NCI-H748 (cell line): ENCODE measurements at regions not wholly inside any gene's neighbourhood (a gene's known extent, or its start where the extent isn't known, plus 50 kb on each side); places are given as distances from the start of the nearest gene placed in this dataset.
"Not testable (repeated sequence)": the region's sequence is repeated elsewhere in the genome, so short reads cannot be mapped to it uniquely, and the experiment has no call there.

ENCODE experiments used
- DNase-seq: peaks from one replicate; lab custom pipeline; 2025; ENCODE audit not compliant: unreplicated experiment; lab: John Stamatoyannopoulos, UW

DNA sequence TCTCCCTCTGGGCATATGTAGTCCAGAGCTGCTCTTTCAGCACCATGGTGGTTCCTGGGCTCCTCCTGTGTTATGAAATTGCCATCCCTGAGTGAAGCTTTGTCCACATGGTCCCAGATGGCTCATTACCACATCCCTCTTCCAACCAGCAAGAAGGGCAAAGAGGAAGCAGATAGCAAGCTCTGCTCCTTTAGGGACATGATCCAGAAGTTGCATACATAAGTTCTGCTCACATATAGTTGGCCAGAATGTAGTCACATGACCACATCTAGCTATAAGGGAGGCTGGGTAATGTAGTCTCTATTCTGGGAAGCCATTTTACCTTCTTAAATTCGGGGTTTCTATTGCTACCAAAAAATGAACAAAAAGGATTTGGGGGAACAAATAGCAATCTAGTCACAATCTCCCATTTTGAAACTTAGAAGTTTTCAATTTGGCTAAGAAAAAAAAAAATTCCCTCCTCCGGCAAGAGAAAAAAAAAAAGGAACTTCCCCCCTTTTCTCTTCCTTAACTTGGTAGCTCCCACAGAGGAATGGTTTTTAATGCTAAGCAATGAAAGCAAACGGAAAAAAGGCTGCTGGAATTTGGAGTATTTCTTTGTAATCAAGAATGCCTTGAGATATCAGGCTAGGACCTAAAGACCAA, 88.2 kb upstream of the USP9X start:
- no peak for DNase-seq

DNA sequence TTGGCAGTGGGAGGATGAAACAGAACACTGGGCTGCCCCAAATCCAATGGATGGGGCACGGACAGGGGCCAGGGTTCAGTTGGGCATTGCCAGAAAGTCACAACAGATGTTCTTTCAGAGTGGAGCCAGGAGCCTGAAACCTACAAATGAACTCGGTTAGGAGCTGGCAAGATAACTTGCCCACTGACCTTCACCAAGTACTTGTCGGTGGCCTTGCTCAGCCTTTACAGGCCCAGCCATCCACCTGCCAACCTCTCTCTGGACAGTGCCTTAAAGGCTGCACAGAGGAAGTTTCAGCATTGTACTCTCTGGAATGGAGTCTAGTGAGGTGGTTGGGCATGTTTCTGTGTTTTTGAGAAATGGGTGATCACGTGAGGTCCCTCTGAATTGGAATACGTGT, 87.1 kb upstream of the USP9X start:
- DNase-seq: no peak

DNA sequence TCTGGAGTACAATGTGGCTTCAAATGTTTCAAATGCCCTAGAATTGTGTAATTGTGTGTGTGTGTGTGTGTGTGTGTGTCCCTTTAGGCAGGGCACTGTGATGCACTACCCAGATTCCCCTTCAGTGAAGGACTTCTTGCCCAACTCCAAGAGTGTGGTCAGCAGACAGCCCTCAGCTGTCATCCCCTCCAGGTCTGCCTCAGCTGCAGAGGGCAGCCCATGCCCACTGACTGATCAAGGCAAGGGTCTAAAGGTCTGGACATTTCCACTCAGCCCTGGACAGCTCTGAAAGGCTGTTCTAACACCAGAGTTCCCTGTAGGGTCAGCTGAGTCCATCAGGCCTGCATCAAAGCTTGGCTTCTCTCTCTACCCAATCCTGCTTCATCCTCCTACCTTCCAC, 83.9 kb upstream of the USP9X start:
- no peak for DNase-seq

DNA sequence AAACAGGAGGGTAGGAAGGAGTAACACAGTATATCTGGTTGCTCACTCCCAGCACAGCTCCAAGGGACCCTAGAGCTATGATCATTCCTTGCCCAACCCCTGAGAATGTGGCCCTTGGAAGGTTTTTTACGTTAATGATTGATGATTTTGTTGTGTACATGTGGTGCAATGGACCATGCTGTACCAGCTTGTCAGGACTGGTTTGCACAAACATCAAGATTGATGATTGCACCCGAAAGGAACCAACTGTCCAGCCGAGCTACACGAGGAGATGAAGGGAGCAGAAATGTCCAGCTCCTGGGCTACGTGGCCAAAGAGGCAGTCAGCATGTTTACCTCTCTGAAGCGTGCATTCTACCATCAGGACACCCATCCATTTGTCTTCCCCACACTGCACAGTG, 83.2 kb upstream of the USP9X start:
- no peak for DNase-seq

GRCh38 chrX:41003506-41004270, 81.6 kb upstream of the USP9X start:
- no peak for DNase-seq

GRCh38 chrX:41005445-41005992, 79.7 kb upstream of the USP9X start:
- peak; percentile 4 for DNase-seq

- DNase-seq: no peak
Observed at GRCh38 chrX:41009850-41010846, 75.1 kb upstream of the USP9X start.

GRCh38 chrX:41014776-41015360, 70.4 kb upstream of the USP9X start:
- DNase-seq: no peak

- DNase-seq: not testable (repeated sequence)
Observed at GRCh38 chrX:41017785-41018184, 67.5 kb upstream of the USP9X start.

DNA sequence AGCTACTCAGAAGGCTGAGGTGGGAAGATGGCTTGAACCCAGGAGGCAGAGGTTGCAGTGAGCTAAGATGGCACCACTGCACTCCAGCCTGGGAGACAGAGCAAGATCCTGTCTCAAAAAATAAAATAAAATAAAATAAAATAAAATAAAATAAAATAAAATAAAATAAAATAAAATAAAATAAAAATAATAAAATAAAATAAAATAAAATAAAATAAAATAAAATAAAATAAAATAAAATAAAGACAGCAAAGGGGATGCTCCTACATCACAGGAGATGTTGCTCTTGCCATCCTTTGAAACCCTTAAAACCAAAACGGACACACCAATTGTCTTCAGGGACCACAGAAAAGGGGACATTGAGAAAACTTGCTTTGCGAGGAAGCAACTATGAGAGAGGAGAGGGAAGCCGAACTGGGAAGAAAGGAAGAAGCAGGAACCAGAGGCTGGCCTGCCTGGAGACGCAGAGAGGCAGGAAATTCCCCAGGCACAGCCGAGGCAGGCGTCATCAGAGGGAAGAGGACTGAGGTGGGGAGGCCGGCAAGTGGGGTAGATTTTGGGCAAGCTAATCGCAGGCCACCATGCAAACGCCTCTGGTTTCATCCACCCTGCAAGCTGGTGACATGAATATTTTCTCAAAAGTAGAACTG, 66.7 kb upstream of the USP9X start:
- DNase-seq: not testable (repeated sequence)

- no peak for DNase-seq
Observed at GRCh38 chrX:41019041-41019392, 66.2 kb upstream of the USP9X start.

GRCh38 chrX:41022566-41022965, 62.7 kb upstream of the USP9X start:
- no peak for DNase-seq

DNA sequence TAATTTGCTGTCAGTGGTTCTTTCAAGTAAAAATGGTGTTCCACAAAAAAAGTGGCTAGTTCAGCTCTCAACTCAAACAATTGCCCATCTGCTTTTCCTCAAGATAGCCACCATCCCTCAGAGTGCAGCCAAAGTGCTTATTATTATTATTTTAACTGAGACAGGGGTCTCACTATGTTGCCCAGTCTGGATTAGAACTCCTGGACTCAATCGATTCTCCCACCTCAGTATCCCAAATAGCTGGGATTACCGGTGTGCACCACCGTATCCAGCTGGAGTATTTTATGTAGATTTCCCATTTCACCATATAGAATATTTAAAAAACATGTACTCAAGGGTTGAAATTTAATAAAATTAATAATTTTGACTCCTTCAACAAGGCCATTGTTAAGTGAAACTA, 62.1 kb upstream of the USP9X start:
- no peak for DNase-seq

DNA sequence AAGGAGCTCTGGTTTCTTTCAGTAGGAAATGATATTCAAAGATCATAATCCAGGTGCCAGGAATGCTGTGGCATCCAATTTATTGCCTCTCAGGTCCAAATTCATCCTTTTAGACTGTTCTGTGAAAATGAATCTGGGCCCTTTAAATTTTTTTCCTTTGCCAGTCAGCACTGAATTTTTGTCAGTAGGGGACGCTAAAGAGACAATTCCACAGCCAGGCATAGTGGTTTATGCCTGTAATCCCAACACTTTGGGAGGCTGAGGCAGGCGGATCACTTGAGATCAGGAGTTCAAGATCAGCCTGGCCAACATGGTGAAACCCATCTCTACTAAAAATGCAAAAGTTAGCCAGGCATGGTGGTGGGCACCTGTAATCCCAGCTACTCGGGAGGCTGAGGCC, 60.9 kb upstream of the USP9X start:
- DNase-seq: not testable (repeated sequence)

DNA sequence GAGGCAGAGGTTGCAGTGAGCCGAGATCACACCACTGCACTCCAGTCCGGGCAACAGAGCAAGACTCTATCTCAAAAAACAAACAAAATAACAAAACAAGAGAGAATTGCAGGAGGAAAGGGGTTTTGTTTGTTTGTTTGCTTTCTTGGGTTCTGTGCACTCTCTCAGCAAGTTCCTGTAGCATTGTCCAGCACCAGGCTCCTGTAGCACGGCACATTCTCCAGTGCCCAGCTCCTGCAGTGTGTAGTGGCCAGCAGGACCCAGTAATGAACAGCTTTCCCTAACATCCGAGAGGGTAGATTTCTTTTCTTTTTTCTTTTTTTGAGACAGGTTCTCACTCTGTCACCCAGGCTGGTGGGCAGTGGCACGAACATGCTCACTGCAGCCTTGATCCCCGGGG, 60.5 kb upstream of the USP9X start:
- DNase-seq: no peak

- DNase-seq: peak; percentile 20
Observed at GRCh38 chrX:41025926-41026701, 59.1 kb upstream of the USP9X start.

DNA sequence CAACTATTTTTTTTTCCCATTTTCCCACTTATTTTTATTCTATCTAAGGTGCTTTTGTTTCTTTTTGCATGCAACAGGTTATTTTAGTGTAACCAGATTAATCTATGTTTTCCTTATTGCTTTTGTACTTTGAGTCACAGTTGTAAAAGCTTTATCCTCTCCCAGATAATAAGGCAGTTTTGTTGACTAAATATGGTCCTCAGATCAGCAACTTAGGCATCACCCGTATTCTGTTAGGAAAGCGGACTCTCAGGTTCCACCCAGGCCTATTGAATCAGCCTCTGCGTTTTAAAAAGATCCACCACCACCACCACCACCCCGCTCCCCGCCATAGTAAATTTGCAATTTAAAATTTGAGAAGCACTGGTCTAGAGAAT, 58.6 kb upstream of the USP9X start:
- no peak for DNase-seq

DNA sequence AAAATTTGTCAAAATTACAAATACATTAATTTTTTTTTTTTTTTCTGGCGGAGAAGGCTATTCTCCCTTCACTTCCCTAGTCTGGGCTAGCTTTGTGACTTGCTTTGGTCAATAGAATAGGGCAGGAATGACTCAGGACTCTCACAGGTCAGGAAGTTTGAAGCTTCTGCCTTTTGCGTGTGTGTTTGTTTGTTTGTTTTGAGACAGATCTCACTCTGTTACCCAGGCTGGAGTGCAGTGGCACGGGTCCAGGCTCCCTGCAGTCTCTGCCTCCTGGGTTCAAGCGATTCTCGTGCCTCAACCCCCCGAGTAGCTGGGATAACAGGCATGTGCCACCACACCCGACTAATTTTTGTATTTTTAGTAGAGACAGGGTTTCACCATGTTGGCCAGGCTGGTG, 55.9 kb upstream of the USP9X start:
- DNase-seq: no peak

GRCh38 chrX:41031256-41031967, 53.8 kb upstream of the USP9X start:
- no peak for DNase-seq
